Epithelial cell of prostate (primary cell): ENCODE measurements at regions not wholly inside any gene's neighbourhood (a gene's known extent, or its start where the extent isn't known, plus 50 kb on each side); places are given as distances from the start of the nearest gene placed in this dataset.
A peak's percentile ranks its signal among the peaks of the same experiment; 100 is the strongest.

Experiments used
- DNase-seq: peaks from one replicate; pipeline ENCODE4 v3.0.0-alpha.2; 2011; ENCODE audit warnings: low read depth, low spot score
- H3K27ac ChIP-seq: fragments of 450-650 bp; 2 replicates; pipeline ENCODE4 v1.5.1; 2017; ENCODE audit warnings: mild to moderate bottlenecking

DNA sequence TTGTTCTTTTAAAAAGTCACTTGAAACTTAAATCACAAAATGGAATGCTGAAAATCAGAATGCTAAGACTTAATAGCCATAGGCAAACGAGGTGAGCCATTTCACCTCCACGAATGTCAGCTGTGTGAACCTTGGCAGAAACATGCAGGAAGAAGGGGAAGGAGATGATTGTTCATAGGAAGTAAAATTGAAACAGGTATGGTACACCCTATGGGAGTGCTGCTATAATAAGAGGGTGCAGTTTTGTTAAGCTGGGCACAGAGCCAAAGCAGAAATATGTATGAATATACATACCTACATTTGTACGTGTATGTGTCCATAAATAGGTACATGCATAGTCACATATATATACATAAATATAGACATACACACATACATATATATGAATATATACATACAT lies 51.0 kb upstream of the SPINK5 start:
- H3K27ac ChIP-seq: peak overlapping the region; percentile 87
- no peak for DNase-seq

GRCh38 chr5:148011398-148012137 lies 52.2 kb upstream of the SPINK5 start:
- H3K27ac ChIP-seq: peak overlapping the region; percentile 87
- DNase-seq: peak; percentile 89

DNA sequence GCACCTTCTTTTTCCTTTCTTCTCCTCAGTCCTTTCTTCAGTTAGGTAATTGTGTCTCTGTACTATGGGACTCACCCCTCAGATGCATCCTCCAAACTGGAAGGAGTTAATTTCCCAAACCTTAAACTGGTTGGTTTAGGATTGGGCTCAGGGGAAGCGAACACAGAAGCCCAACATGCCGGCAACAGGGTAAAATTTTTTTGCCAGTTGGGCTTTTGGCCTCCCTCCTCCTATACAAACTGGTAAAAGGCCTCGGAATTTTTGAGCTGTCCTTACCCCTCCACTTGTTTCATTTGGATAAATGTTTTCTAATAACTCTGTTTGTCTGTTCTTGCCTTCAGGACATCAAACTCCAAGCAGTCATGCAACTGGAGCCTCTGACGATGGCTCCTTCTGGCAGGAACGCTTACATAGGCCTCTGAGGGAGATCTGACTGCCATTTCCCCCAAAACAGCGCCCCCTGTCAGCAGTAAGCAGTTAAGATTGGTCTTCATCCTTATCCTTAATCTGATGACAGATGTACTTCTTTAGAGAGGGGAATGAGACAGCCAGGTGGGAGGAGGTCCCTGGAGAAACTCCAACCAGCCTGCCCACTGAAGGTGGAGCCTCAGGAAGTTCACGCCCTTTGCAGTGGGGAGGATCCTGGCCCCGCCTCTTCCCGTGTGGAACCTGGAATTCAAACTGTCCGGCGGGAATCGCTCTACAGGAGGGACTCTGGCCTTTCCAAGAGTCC lies 57.8 kb upstream of the SPINK5 start:
- no peak for DNase-seq
- no peak overlapping the region for H3K27ac ChIP-seq

DNA sequence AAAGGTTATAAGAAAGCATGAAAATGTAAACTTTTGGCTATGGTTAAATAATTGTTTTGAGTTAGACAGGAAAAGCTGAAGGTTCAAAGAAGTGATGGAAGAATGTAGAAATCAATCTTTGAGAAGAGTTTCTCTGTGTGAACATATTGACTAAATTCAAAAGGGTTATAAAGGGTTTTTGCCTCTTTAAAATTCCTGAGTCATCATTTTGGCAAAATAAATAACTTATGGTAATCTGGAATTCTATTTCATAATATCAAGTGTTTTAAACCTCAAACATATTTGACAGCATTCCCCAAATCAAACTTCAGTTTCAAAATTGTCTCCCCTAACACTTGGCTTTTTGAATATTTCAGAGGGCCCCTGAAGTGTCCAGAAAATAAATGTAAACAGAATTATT lies 60.6 kb upstream of the SPINK5 start:
- no peak for DNase-seq
- H3K27ac ChIP-seq: no peak overlapping the region

DNA sequence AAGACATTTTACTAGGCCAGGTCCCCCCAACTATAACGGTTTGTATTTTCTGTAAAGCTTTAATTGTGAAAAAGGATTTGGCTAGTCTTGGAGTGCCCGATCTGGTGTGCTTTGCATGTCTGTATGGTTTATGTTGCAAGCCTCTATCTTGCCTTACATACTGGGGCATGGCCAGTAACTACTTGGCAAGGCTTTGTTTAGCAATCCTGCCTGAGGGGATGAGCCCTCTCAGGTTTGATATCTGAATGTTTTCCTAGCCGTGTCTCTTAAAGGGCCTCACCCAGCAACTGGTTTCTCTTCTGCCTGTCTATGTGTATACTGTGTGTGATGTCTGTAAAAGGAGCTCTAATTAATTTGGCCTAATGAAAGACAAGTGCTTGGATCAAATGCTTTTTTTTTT lies 61.3 kb upstream of the SPINK5 start:
- peak overlapping the region; percentile 25 for H3K27ac ChIP-seq
- DNase-seq: no peak

- H3K27ac ChIP-seq: peak overlapping the region; percentile 20
- no peak for DNase-seq
These were observed 63.7 kb upstream of the SPINK5 start for GRCh38 chr5:148000036-148000435.

GRCh38 chr5:147998704-147999103 lies 65.1 kb upstream of the SPINK5 start:
- DNase-seq: no peak
- peak overlapping the region; percentile 19 for H3K27ac ChIP-seq

DNA sequence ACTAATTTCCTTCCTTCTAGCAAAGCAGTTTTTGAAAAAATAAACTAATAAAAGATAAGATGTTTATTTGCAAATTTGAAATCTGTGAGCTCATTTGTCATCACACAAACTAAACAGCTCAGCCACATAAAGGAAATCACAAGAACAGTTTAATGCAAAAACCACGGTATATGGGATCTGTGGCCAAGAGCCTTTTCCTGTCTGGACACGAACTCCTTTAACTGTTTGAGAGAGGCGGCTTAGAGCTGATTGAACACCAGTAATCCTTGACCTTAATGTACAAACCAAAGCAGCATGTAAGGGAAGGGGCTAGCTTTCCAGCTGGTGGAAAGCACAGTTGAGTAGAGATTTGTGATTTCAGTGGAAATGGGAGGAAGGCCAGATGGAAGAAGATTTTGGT lies 66.3 kb upstream of the SPINK5 start:
- peak overlapping the region; percentile 19 for H3K27ac ChIP-seq
- DNase-seq: no peak

GRCh38 chr5:147996379-147996778 lies 67.4 kb upstream of the SPINK5 start:
- DNase-seq: no peak
- H3K27ac ChIP-seq: no peak overlapping the region

GRCh38 chr5:147995846-147996245 lies 67.9 kb upstream of the SPINK5 start:
- no peak for DNase-seq
- H3K27ac ChIP-seq: no peak overlapping the region

- peak overlapping the region; percentile 23 for H3K27ac ChIP-seq
- no peak for DNase-seq
These were observed 73.8 kb upstream of the SPINK5 start for GRCh38 chr5:147989994-147990393.

DNA sequence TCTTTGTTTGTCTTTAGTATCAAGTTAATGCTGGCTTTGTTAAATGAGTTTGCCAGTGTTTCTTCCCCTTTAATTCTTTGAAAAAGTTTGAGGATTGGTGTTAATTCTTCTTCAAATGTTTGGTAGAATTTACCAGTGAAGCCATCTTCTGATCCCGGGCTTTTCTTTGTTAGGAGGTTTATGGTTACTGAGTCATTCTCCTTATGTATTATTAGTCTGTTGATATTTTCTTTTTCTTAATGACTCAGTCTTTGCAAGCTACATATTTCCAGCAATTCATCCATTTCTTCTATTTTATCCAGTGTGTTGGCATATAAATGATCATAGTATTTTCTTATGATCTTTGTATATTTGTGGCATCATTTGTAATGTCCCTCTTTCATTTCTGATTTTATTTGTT lies 74.5 kb upstream of the SPINK5 start:
- H3K27ac ChIP-seq: peak overlapping the region; percentile 23
- DNase-seq: no peak

DNA sequence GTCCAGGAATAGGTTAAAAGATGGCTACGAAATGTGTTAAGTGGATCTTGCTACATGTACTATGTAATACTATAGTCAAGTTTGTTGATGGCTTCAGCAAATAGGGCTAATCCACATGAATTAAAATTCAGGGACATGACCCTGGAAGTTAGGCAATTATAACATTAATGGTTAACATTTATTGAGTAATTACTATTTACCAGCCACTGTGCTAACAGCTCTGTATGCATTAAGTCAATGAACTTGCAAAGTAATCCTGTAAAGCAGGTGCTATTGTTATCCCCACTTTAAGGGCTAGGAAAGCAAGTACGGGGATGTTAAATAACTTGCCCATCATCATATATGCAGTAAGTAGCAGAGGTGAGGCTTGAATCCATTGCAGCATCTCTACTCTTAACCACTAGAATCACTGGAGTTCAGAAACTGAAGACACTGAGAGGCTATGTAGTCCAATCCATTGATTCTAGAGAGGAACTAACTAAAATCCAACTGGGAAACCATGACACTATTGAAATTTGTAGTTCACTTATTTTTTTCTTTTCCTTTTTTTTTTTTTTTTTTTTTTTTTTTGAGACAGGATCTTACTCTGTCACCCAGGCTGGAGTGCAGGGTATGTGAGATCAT lies 77.5 kb upstream of the SPINK5 start:
- H3K27ac ChIP-seq: no peak overlapping the region
- no peak for DNase-seq

DNA sequence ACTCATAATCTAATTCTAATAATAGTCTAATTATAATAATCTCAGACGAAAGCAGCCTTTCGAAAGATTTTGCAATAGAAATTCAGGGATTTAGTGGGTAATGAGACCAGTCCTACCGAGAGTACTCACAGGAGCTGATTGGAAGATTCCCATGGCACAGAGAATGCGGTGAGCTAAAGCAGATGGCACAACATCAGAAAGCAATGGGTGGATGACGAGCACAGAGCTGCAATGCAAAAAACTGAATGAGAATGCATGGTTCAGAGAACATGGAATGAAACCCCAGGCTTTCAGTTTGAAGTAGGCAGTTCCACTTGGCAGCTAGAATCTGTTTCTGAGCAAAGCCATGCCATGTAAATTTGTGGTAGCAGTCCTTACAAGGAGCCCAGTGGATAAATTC lies 78.2 kb upstream of the SPINK5 start:
- no peak overlapping the region for H3K27ac ChIP-seq
- no peak for DNase-seq

GRCh38 chr5:147983742-147984141 lies 77.4 kb upstream of the C5orf46 start:
- DNase-seq: no peak
- H3K27ac ChIP-seq: no peak overlapping the region

DNA sequence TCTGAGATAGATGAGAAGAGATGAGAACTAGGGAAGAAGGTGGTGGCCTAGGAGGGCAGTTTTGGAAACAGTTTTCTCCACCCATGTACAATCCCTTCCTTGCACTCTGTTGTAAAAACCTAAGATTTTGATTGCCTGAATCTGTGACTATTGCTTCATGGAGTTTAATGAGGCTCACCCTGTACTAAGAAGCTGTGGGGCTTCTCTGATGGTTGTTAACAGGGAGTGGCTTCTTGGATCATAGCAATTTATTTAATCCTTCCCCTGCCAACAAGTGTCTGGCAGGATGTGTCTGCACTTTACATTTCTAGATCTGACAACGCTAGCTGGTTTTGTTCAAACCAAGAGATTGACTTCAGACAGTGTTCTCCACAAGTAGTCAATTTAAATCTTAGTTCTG lies 74.7 kb upstream of the C5orf46 start:
- H3K27ac ChIP-seq: peak overlapping the region; percentile 35
- DNase-seq: no peak

- H3K27ac ChIP-seq: peak overlapping the region; percentile 35
- DNase-seq: no peak
These were observed 73.4 kb upstream of the C5orf46 start for GRCh38 chr5:147979761-147980160.

- peak overlapping the region; percentile 80 for H3K27ac ChIP-seq
These were observed 65.9 kb upstream of the C5orf46 start for GRCh38 chr5:147972076-147972840.

DNA sequence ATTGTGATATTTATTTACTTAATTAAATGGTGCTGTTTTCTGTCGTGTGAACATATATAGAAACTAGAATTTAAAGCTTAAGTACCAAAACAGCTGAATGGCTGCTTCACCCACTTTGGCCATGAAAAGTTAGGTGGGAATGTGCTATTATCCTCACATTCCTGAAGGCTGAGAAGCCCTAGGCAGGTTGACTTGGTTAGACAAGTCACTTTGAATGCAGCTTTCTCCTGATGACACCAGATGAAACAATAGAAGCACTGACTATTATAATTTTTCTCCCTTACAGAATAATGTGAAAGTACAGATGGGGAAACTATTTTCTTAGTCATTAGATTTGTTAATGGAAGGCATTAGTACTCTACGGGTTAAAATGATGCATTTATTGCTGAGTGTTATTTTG lies 65.1 kb upstream of the C5orf46 start:
- DNase-seq: no peak
- H3K27ac ChIP-seq: peak overlapping the region; percentile 80

More at GRCh38 chr5:147972076-147972840, 65.9 kb upstream of the C5orf46 start:
- no peak for DNase-seq

DNA sequence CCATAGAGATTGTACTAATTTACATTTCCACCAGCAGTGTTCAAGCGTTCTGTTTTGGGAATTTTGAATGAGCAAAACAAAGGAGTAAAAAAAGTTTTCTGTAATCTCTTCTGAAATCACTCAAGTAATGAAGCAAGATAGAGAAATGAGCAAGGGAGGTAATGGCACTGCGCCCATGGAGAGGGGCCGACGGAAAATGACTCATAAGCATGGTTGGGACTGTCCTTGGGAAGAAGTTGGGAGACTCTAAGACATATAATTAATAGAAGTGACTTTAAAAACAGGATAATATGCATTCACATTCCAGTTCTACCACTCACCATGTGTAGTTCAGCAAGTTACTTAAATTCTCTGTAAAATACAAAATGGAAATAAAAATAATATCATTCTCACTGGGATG lies 62.5 kb upstream of the C5orf46 start:
- DNase-seq: no peak
- no peak overlapping the region for H3K27ac ChIP-seq

- no peak overlapping the region for H3K27ac ChIP-seq
- DNase-seq: no peak
These were observed 60.5 kb upstream of the C5orf46 start for GRCh38 chr5:147966829-147967228.
